Heart left ventricle (tissue), 16 donors: ENCODE measurements at regions not wholly inside any gene's neighbourhood (a gene's known extent, or its start where the extent isn't known, plus 50 kb on each side); places are given as distances from the start of the nearest gene placed in this dataset.
A peak's percentile ranks its signal among the peaks of the same experiment; 100 is the strongest.

Source experiments
- ATAC-seq, 4 donors: fragments of 200-7000 bp; cut with Tn5 transposase; one replicate each; pipeline ENCODE4 v1.9.1; 2020 to 2022; ENCODE audit warnings: moderate library complexity in 4 of 4, mild to moderate bottlenecking in 3 of 4, moderate number of reproducible peaks in 1 of 4
- DNase-seq, 5 donors: peaks; one replicate each; pipeline ENCODE4 v3.0.0-alpha.2; 2020
- H3K27ac ChIP-seq, 12 donors: fragments of 200-600 bp; sonication (generic) in 4 of 12; one replicate each; pipeline versions ENCODE4 v1.5.0 to v1.8.0; 2016 to 2022; ENCODE audit warnings: mild to moderate bottlenecking in 2 of 12
- H3K27me3 ChIP-seq, 9 donors: fragments of 200-600 bp; sonication (generic) in 2 of 9; one replicate each; pipeline versions ENCODE4 v1.5.1 to v1.8.0; 2016 to 2022; ENCODE audit warnings: mild to moderate bottlenecking in 3 of 9
- H3K36me3 ChIP-seq, 9 donors: fragments of 200-600 bp; sonication (generic) in 2 of 9; one replicate each; pipeline versions ENCODE4 v1.5.0 to v1.8.0; 2018 to 2022; ENCODE audit warnings: mild to moderate bottlenecking in 2 of 9
- H3K4me1 ChIP-seq, 12 donors: fragments of 200-600 bp; sonication (generic) in 4 of 12; one replicate each; pipeline versions ENCODE4 v1.5.0 to v1.8.0; 2016 to 2022; ENCODE audit warnings: mild to moderate bottlenecking in 3 of 12
- H3K4me3 ChIP-seq, 12 donors: fragments of 200-600 bp; sonication (generic) in 4 of 12; one replicate each; pipeline versions ENCODE4 v1.5.0 to v1.8.0; 2017 to 2022; ENCODE audit warnings: mild to moderate bottlenecking in 9 of 12, moderate library complexity in 4 of 12
- H3K9me3 ChIP-seq, 12 donors: fragments of 200-600 bp; sonication (generic) in 4 of 12; one replicate each; pipeline versions ENCODE4 v1.5.0 to v1.8.0; 2016 to 2022; ENCODE audit warnings: mild to moderate bottlenecking in 1 of 12
- CTCF ChIP-seq, 12 donors: fragments of 200-600 bp; sonication (generic) in 4 of 12; IDR thresholded peaks; one replicate each; pipeline versions ENCODE4 v1.5.0 to v1.8.0; 2018 to 2022; ENCODE audit warnings: antibody characterized with exemption in 12 of 12, mild to moderate bottlenecking in 5 of 12
- POLR2A ChIP-seq, 2 donors: fragments of 450-650 bp; IDR thresholded peaks; one replicate each; pipeline ENCODE4 v1.6.1; 2017; ENCODE audit warnings: antibody characterized with exemption in 2 of 2, mild to moderate bottlenecking in 2 of 2, moderate library complexity in 2 of 2
- WGBS, 4 donors: extraction: QIAGEN DNeasy Blood & Tissue Kit in 2 of 4; methylation state at CpG; one replicate each; pipeline versions ENCODE4 v1.1.5 to v1.1.7; 2013 to 2018; 5-methylcytosine and 5-hydroxymethylcytosine counted together
- intact Hi-C, 10 donors: fragments of 100-400 bp; cut with DNase I; formaldehyde crosslinking; loops; one replicate each; pipeline versions ENCODE4 v1.11.1 to v1.14.2; 2022
- donor health status: ischemic (EF 13 %, LVEDD 7.1; RV severe dilation, severe dysfunction).
- donor health status: healthy with polysubstance abuse.
- donor health status: DM: no; HTN: yes; CAD: no.
- donor health status: DM: no; HTN: no; CAD: no.
- donor health status: ischemic (EF 25% LVEDD 6.9; RV normal size, moderate dysfunction).
- donor health status: ischemic (EF 25% LVEDD 5.7; RV mildly dilated, moderate dysfunction).
- donor health status: healthy.
- donor health status: DM: yes; HTN: yes; CAD: no.
- donor health status: ischemic (EF 35%, LVEDD 5.7; RV mildly dilated, moderate dysfunction).
- donor health status: nonischemic (EF 11% LVEDD 7.7; RV severe dilation, severe dysfunction).
- donor health status: DM: yes; HTN: yes; CAD: no.
- donor health status: PGD.
- donor health status: ischemic (EF 29% LVEDD 5.4; RV normal size, mild dysfunction).
- donor health status: nonischemic (EF 23%, LVEDD 6.1; RV moderate dilation, normal function).

DNA sequence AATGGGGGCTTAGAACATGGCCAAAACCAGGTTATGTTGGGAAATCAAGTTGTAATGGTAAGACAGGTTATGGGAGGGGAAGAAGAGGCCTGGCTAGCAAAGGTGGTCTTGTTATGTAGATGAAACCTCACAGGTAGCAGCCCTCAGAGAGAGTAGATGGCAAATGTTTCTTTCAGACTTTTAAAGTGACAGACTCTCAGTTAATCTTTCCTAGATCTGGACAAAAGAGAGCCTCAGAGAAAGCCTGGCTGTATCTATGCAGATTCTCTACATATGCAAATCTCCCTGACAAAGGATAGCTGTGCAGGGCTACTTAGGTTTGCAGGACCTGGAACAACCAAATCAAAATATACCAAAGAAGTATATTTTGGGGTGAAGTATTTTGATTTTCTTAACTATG, 284.1 kb upstream of the AMOT start:
- Histone ChIP-seq H3K9me3 (peaks cover 0 to 6% (median 0%) of the 10 kb centered on the region in 12 donors), H3K27ac (no peak overlapping the region), H3K36me3 (no peaks in the 10 kb centered on the region), H3K4me3 (no peak overlapping the region), H3K27me3 (peaks cover 0 to 4% (median 0%) of the 10 kb centered on the region in 9 donors), H3K4me1 (no peaks in the 10 kb centered on the region)
- intact Hi-C loops = no loop called here
- ATAC-seq = no peak
- TF ChIP-seq POLR2A (IDR thresholded peaks at IDR 0.05) = no peak
- TF ChIP-seq CTCF (IDR thresholded peaks at IDR 0.05) = no peak
- DNase-seq = no peak

- no peak for ATAC-seq
- H3K4me3 ChIP-seq = no peak overlapping the region
- H3K4me1 ChIP-seq = no peaks in the 10 kb centered on the region
- TF ChIP-seq CTCF (IDR thresholded peaks at IDR 0.05) = no peak
- TF ChIP-seq POLR2A (IDR thresholded peaks at IDR 0.05) = no peak
- H3K9me3 ChIP-seq = no peaks in the 10 kb centered on the region
- no peak overlapping the region for H3K27ac ChIP-seq
- peaks cover 0 to 11% (median 0%) of the 10 kb centered on the region in 9 donors for H3K27me3 ChIP-seq
- intact Hi-C loops = no loop called here
- no peak for DNase-seq
- no peaks in the 10 kb centered on the region for H3K36me3 ChIP-seq
Observed at GRCh38 chrX:113075521-113075920, 234.9 kb upstream of the AMOT start.

DNA sequence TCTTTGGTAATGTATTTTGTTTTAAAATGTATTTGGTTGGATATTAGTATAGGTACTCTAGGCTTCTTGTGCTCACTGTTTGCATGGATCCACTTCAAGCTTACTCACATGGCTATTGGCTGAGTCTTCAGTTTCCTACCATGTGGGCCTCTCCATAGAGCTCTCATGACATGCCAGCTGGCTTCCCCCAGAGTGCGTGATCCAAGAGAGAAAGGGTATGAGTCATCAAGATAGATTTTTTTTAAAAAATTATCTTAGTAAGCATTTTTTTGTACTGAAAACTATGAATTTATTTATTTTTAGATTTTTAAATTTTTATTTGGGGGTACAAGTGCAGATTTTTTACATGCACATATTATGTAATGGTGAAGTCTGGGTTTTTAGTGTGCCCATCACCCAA, 219.1 kb upstream of the AMOT start:
- Histone ChIP-seq H3K4me1 (no peaks in the 10 kb centered on the region), H3K36me3 (no peaks in the 10 kb centered on the region), H3K27ac (no peak overlapping the region), H3K4me3 (no peak overlapping the region), H3K9me3 (peaks cover 0 to 25% (median 2%) of the 10 kb centered on the region in 12 donors), H3K27me3 (no peaks in the 10 kb centered on the region)
- ATAC-seq = no peak
- no peak for TF ChIP-seq CTCF (IDR thresholded peaks at IDR 0.05)
- no peak for TF ChIP-seq POLR2A (IDR thresholded peaks at IDR 0.05)
- WGBS, 4 donors = 61 to 78% (median 75%) methylated on average over 1 of the region's 1 CpG
- intact Hi-C loops = no loop called here
- DNase-seq = peak in 1 of 5 donors; percentile 22

DNA sequence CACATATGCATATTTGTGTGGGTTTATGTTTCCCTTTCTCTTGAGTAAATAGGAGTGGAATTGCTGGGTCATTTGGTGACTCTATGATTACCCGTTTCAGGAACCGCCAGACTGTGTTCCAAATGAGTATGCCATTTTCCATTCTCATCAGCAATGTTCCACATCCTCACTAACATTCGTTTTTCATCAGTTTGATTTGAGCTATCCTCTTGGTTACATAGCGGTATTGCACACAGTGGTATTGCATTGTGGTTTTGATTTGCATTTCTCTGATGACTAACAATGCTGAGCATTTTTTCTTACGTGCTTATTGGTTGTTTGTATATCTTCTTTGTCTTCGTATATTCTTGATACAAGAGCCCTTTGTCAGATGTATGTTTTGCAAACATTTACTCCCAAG, 218.0 kb upstream of the AMOT start:
- no peak for DNase-seq
- no peaks in the 10 kb centered on the region for H3K36me3 ChIP-seq
- intact Hi-C loops = no loop called here
- H3K27ac ChIP-seq = no peak overlapping the region
- ATAC-seq = no peak
- no peaks in the 10 kb centered on the region for H3K4me1 ChIP-seq
- WGBS, 4 donors = 79 to 89% (median 81%) methylated on average over 6 of the region's 6 CpGs
- TF ChIP-seq POLR2A (IDR thresholded peaks at IDR 0.05) = no peak
- TF ChIP-seq CTCF (IDR thresholded peaks at IDR 0.05) = no peak
- no peak overlapping the region for H3K4me3 ChIP-seq
- H3K9me3 ChIP-seq = peaks cover 0 to 15% (median 0%) of the 10 kb centered on the region in 12 donors
- no peaks in the 10 kb centered on the region for H3K27me3 ChIP-seq
